CD4-positive, CD25-positive, alpha-beta regulatory T cell (primary cell): ENCODE measurements at regions not wholly inside any gene's neighbourhood (a gene's known extent, or its start where the extent isn't known, plus 50 kb on each side); places are given as distances from the start of the nearest gene placed in this dataset.
A peak's percentile ranks its signal among the peaks of the same experiment; 100 is the strongest.

ENCODE experiments used
- ATAC-seq, 2 donors: fragments of 150-1000 bp; cut with Tn5 transposase; one replicate each; pipeline ENCODE4 v1.10.0; 2021; ENCODE audit warnings: low read depth in 2 of 2, moderate number of reproducible peaks in 2 of 2, moderate library complexity in 1 of 2
- DNase-seq, 3 donors: peaks; one replicate each; pipeline versions ENCODE4 v3.0.0 to v3.0.0-alpha.2; 2012 to 2022; ENCODE audit warnings: mixed read lengths in 1 of 3
- H3K27ac ChIP-seq: one replicate; pipeline ENCODE4 v1.7.0; 2013; ENCODE audit warnings: mild to moderate bottlenecking, low read length; ENCODE audit not compliant: insufficient read depth, poor library complexity, severe bottlenecking
- H3K27me3 ChIP-seq: one replicate; pipeline ENCODE4 v1.7.0; 2013; ENCODE audit warnings: low read length; ENCODE audit not compliant: control insufficient read depth, insufficient read depth
- H3K36me3 ChIP-seq: one replicate; pipeline ENCODE4 v1.7.0; 2013; ENCODE audit warnings: mild to moderate bottlenecking, low read length, moderate library complexity; ENCODE audit not compliant: control insufficient read depth, insufficient read depth
- H3K4me1 ChIP-seq: 2 replicates; pipeline ENCODE4 v1.7.0; 2013; ENCODE audit warnings: mild to moderate bottlenecking, low read length; ENCODE audit not compliant: insufficient read depth, control insufficient read depth, poor library complexity, severe bottlenecking
- H3K4me3 ChIP-seq: one replicate; pipeline ENCODE4 v1.7.0; 2013; ENCODE audit warnings: low read depth, mild to moderate bottlenecking, low read length, moderate library complexity
- H3K9me3 ChIP-seq, 2 experiments: 1 replicate in 1 of 2; 2 replicates in 1 of 2; pipeline ENCODE4 v1.7.0; 2013; ENCODE audit warnings: low read length in 2 of 2, mild to moderate bottlenecking in 1 of 2, moderate library complexity in 1 of 2; ENCODE audit not compliant: control insufficient read depth in 2 of 2
- H3K27ac Mint-ChIP-seq, 3 donors: one replicate each; pipeline ENCODE4 v1.8.0; 2020 to 2022; ENCODE audit warnings: mild to moderate bottlenecking in 3 of 3, mixed read lengths in 3 of 3, moderate library complexity in 2 of 3
- H3K27me3 Mint-ChIP-seq: one replicate; pipeline ENCODE4 v1.8.0; 2022; ENCODE audit warnings: mild to moderate bottlenecking, mixed read lengths
- H3K36me3 Mint-ChIP-seq: one replicate; pipeline ENCODE4 v1.8.0; 2020; ENCODE audit warnings: mixed read lengths
- H3K4me1 Mint-ChIP-seq, 4 donors: one replicate each; pipeline ENCODE4 v1.8.0; 2020 to 2022; ENCODE audit warnings: mixed read lengths in 4 of 4, mild to moderate bottlenecking in 1 of 4
- H3K4me3 Mint-ChIP-seq, 4 donors: one replicate each; pipeline ENCODE4 v1.8.0; 2020 to 2022; ENCODE audit warnings: mild to moderate bottlenecking in 4 of 4, mixed read lengths in 4 of 4, moderate library complexity in 3 of 4
- H3K9me3 Mint-ChIP-seq, 7 donors: one replicate each; pipeline ENCODE4 v1.8.0; 2020 to 2022; ENCODE audit warnings: mixed read lengths in 7 of 7, mild to moderate bottlenecking in 3 of 7, moderate library complexity in 2 of 7

DNA sequence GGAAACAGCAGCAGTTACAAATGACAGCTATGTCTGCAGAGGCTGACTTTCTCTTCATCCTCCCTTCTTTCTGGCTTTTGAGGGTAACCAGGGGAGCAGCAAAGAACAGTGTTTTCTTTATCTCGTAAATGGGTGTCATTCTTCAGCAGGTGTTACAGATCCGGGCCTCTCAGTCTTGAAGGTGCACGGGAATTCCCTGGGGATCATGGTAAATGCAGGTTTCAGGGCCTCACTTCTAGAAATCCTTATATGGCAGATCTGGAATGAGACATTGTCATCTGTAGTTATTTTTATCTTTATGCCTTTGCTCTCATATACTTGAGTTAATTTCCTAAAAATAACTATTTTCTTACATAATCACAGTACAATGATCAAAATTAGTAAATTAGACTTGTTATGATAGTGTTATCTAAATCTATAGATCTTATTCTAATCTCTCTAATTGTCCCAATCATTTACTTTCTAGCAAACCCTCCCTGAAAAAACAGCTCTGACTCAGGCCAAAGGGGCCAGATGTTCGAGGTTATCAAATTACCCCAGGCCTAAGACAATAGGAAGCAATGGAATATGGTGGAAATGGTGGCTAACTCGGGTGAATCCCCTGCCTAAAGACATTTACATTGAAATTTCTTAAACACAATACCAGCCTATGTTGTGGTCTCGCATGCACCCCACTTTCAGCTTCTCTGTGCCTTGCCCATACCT, 145.0 kb downstream of the CAND1 start:
- Mint-ChIP-seq H3K9me3 (peaks cover 0 to 5% (median 0%) of the 10 kb centered on the region in 7 donors), H3K4me3 (no peak overlapping the region), H3K4me1 (peaks cover 0 to 2% (median 0%) of the 10 kb centered on the region in 4 donors), H3K27ac (no peak overlapping the region), H3K27me3 (no peaks in the 10 kb centered on the region), H3K36me3 (no peaks in the 10 kb centered on the region)
- no peak for DNase-seq
- Histone ChIP-seq H3K4me1 (no peaks in the 10 kb centered on the region), H3K4me3 (no peak overlapping the region), H3K36me3 (no peaks in the 10 kb centered on the region), H3K27ac (no peak overlapping the region), H3K9me3 (no peaks in the 10 kb centered on the region), H3K27me3 (no peaks in the 10 kb centered on the region)
- ATAC-seq = no peak

DNA sequence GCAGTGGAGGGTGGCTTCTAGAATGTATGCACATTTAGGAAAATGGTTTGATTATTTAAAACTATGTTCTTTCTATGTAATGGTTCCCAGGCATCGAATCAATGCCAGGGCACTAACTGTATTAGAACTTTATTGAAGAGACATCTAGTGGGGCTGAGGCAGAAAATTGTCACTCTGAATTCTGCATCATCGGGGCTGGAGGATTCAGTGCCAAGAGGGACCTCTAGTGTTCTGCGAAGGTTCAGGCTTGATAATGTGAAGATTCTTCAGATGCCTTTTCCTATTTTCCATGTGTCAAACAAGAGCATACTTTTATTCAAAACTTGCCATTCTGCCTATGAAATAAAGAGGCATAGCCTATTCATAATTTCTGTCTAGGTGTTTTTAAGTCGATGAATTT, 146.3 kb downstream of the CAND1 start:
- no peak overlapping the region for H3K4me3 ChIP-seq
- Mint-ChIP-seq H3K27me3 (no peaks in the 10 kb centered on the region), H3K36me3 (no peaks in the 10 kb centered on the region), H3K9me3 (peaks cover 0 to 5% (median 0%) of the 10 kb centered on the region in 7 donors), H3K4me1 (peaks cover 0 to 2% (median 0%) of the 10 kb centered on the region in 4 donors), H3K27ac (no peak overlapping the region), H3K4me3 (no peak overlapping the region)
- no peak for ATAC-seq
- no peaks in the 10 kb centered on the region for H3K27me3 ChIP-seq
- H3K4me1 ChIP-seq = no peaks in the 10 kb centered on the region
- no peaks in the 10 kb centered on the region for H3K9me3 ChIP-seq
- H3K27ac ChIP-seq = no peak overlapping the region
- peak in 1 of 3 donors; percentile 13 for DNase-seq
- no peaks in the 10 kb centered on the region for H3K36me3 ChIP-seq

DNA sequence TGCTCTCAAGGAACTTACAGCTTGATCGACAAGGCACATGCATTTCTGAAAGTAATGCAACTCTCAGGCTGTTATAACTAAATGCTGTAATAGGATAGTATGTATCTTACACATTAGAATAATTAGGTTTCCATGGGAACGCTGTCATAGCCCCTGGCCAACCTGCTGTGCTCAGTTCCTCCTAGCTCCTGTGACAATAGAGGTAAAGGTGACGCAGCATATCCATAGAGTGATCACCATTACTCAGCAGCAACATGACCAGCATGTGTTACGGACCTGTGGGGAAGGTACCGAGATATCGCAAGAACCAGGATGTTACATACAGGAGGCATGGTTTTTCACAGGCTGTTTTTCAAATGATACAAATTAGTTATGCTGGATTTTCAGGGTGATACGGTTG, 150.7 kb downstream of the CAND1 start:
- no peak overlapping the region for H3K27ac ChIP-seq

DNA sequence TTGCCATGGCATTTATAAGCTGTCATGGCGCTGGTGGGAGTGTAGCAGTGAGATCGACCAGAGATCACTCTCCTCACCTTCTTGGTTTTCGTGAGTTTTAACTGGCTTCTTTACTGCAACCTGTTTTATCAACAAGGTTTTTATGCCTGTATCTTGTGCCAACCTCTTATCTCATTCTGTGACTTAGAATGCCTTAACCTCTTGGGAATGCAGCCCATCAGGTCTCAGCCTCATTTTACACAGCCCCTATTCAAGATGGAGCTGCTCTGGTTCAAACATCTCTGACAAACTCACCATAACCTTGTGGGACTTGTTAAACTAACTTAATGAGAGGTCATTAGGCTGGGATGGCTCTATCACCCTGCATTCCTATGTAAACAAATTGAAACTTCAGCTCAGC, 151.3 kb downstream of the CAND1 start:
- Mint-ChIP-seq H3K27me3 (peaks cover 16% of the 10 kb centered on the region), H3K9me3 (no peaks in the 10 kb centered on the region), H3K36me3 (no peaks in the 10 kb centered on the region), H3K4me3 (no peak overlapping the region), H3K4me1 (peaks cover 0 to 2% (median 0%) of the 10 kb centered on the region in 4 donors), H3K27ac (no peak overlapping the region)
- Histone ChIP-seq H3K9me3 (no peaks in the 10 kb centered on the region), H3K27me3 (no peaks in the 10 kb centered on the region), H3K4me3 (no peak overlapping the region), H3K36me3 (no peaks in the 10 kb centered on the region), H3K27ac (no peak overlapping the region), H3K4me1 (no peaks in the 10 kb centered on the region)
- DNase-seq (no peak), ATAC-seq (no peak)

More for the DNA sequence above, 150.7 kb downstream of the CAND1 start:
- H3K4me1 ChIP-seq = no peaks in the 10 kb centered on the region
- ATAC-seq (no peak), DNase-seq (no peak)
- H3K9me3 ChIP-seq = no peaks in the 10 kb centered on the region
- Mint-ChIP-seq H3K27ac (no peak overlapping the region), H3K36me3 (no peaks in the 10 kb centered on the region), H3K4me3 (peak overlapping the region in 1 of 4 donors; percentile 88), H3K27me3 (peaks cover 14% of the 10 kb centered on the region), H3K4me1 (peaks cover 0 to 2% (median 0%) of the 10 kb centered on the region in 4 donors), H3K9me3 (no peaks in the 10 kb centered on the region)
- H3K4me3 ChIP-seq = no peak overlapping the region
- H3K36me3 ChIP-seq = no peaks in the 10 kb centered on the region
- H3K27me3 ChIP-seq = no peaks in the 10 kb centered on the region

DNA sequence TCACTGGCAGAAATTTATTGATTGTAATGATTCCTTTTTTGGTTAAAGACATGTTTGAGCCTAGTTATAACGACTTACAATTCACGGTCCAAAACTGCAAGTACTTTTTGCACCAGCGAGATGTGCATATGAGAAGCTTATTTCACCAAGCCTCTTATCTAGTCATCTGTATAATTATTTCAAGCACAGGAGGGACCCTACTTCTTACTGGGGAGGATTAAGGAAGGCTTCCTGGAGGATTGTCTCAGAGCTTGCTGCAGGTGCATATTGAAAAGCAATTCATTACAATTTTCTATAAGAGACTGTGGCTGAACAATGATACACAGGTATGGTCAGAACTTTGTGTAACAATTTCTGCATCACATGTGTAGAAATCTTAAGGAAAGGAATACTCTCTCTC, 152.9 kb downstream of the CAND1 start:
- no peak overlapping the region for H3K27ac Mint-ChIP-seq
- H3K9me3 ChIP-seq = no peaks in the 10 kb centered on the region
- no peak overlapping the region for H3K4me3 ChIP-seq
- H3K27me3 ChIP-seq = no peaks in the 10 kb centered on the region
- H3K9me3 Mint-ChIP-seq = no peaks in the 10 kb centered on the region
- no peaks in the 10 kb centered on the region for H3K4me1 ChIP-seq
- peaks cover 0 to 6% (median 2%) of the 10 kb centered on the region in 4 donors for H3K4me1 Mint-ChIP-seq
- no peak overlapping the region for H3K27ac ChIP-seq
- H3K36me3 ChIP-seq = no peaks in the 10 kb centered on the region
- no peaks in the 10 kb centered on the region for H3K36me3 Mint-ChIP-seq
- peaks cover 25% of the 10 kb centered on the region for H3K27me3 Mint-ChIP-seq
- ATAC-seq (no peak), DNase-seq (no peak)
- no peak overlapping the region for H3K4me3 Mint-ChIP-seq

DNA sequence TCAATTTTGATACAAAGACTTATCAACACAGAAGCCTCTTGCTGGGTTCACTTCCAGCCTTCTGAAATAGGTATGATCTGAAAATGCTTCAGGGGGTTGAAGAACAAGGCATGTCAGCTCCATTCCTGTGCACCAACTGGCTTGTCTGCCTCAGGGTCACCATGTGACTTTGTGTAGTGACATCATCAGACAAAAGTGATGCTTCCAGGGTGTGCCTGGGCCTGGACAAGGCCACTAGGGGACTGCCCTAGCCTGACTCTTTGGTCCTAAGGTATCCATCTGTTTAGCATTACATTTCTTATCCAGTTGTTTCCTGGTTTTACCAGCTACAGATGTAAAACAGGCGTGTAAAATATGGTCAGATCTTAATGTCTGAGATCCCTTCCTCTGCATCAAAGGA, 155.6 kb downstream of the CAND1 start:
- no peak for ATAC-seq
- H3K36me3 Mint-ChIP-seq = no peaks in the 10 kb centered on the region

DNA sequence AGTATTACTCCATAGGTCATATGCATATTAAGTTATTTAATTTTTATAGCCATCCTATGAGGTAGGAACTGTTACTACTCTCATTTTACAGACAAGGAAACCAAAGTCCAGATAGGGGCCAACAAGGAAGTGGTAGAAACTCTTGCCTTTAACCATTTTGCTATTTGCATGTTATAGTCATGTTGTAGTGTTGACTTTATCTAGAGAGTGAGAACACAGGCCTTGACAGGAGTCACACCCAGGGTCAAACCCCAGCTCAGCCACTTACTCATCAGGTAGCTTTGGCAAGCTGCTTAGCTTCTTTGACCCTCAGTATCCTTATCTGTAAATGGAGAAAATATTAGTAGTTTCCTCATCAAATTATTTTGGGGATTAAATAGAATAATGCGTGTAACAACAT, 156.2 kb downstream of the CAND1 start:
- Mint-ChIP-seq H3K36me3 (no peaks in the 10 kb centered on the region), H3K9me3 (peaks cover 0 to 2% (median 0%) of the 10 kb centered on the region in 7 donors), H3K27ac (no peak overlapping the region), H3K4me3 (no peak overlapping the region), H3K27me3 (peaks cover 34% of the 10 kb centered on the region), H3K4me1 (peaks cover 0 to 6% (median 2%) of the 10 kb centered on the region in 4 donors)
- no peaks in the 10 kb centered on the region for H3K36me3 ChIP-seq
- no peaks in the 10 kb centered on the region for H3K27me3 ChIP-seq
- H3K4me1 ChIP-seq = no peaks in the 10 kb centered on the region
- H3K4me3 ChIP-seq = no peak overlapping the region
- DNase-seq (no peak), ATAC-seq (no peak)
- no peak overlapping the region for H3K27ac ChIP-seq
- no peaks in the 10 kb centered on the region for H3K9me3 ChIP-seq

More for the DNA sequence above, 155.6 kb downstream of the CAND1 start:
- Mint-ChIP-seq H3K27me3 (peaks cover 34% of the 10 kb centered on the region), H3K4me1 (peaks cover 0 to 6% (median 2%) of the 10 kb centered on the region in 4 donors), H3K27ac (no peak overlapping the region), H3K9me3 (peaks cover 0 to 2% (median 0%) of the 10 kb centered on the region in 7 donors), H3K4me3 (no peak overlapping the region)
- no peaks in the 10 kb centered on the region for H3K36me3 ChIP-seq
- no peak for DNase-seq
- H3K27ac ChIP-seq = no peak overlapping the region
- H3K27me3 ChIP-seq = no peaks in the 10 kb centered on the region
- no peaks in the 10 kb centered on the region for H3K4me1 ChIP-seq
- no peaks in the 10 kb centered on the region for H3K9me3 ChIP-seq
- H3K4me3 ChIP-seq = no peak overlapping the region

DNA sequence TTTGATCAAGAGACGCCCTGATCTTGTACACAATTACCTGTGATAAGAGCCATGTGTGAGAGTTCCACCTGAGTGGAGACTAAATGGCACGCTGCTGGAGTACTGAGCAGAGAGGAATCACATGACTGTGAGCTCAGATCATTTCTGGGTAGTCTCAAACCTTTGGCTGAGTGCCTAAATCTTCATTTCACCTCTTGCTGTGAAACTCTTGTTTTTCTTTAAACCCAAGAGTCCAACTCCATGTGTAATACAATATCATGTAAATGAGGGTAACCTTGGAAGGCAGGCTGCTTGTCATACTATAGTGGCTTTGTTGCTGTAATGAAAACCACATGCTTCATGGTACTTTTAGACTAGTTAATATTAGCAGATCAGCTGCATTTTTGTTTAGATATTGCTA, 156.9 kb downstream of the CAND1 start:
- H3K4me3 Mint-ChIP-seq = no peak overlapping the region
- H3K9me3 Mint-ChIP-seq = peaks cover 0 to 2% (median 0%) of the 10 kb centered on the region in 7 donors
- no peak overlapping the region for H3K4me3 ChIP-seq
- no peaks in the 10 kb centered on the region for H3K9me3 ChIP-seq
- H3K36me3 ChIP-seq = no peaks in the 10 kb centered on the region
- no peaks in the 10 kb centered on the region for H3K4me1 ChIP-seq
- peaks cover 34% of the 10 kb centered on the region for H3K27me3 Mint-ChIP-seq
- DNase-seq = no peak
- H3K4me1 Mint-ChIP-seq = peaks cover 0 to 6% (median 2%) of the 10 kb centered on the region in 4 donors
- no peak overlapping the region for H3K27ac ChIP-seq
- ATAC-seq = peak in 1 of 2 donors; percentile 55
- no peaks in the 10 kb centered on the region for H3K36me3 Mint-ChIP-seq
- no peak overlapping the region for H3K27ac Mint-ChIP-seq
- H3K27me3 ChIP-seq = no peaks in the 10 kb centered on the region
